NOMO-1 treated with DMSO at 0.1 percent for 48 hours (cell line): ENCODE measurements at regions not wholly inside any gene's neighbourhood (a gene's known extent, or its start where the extent isn't known, plus 50 kb on each side); places are given as distances from the start of the nearest gene placed in this dataset.

Experiments used
- DNase-seq: peaks from one replicate; lab custom pipeline; 2025; ENCODE audit not compliant: unreplicated experiment; lab: John Stamatoyannopoulos, UW

DNA sequence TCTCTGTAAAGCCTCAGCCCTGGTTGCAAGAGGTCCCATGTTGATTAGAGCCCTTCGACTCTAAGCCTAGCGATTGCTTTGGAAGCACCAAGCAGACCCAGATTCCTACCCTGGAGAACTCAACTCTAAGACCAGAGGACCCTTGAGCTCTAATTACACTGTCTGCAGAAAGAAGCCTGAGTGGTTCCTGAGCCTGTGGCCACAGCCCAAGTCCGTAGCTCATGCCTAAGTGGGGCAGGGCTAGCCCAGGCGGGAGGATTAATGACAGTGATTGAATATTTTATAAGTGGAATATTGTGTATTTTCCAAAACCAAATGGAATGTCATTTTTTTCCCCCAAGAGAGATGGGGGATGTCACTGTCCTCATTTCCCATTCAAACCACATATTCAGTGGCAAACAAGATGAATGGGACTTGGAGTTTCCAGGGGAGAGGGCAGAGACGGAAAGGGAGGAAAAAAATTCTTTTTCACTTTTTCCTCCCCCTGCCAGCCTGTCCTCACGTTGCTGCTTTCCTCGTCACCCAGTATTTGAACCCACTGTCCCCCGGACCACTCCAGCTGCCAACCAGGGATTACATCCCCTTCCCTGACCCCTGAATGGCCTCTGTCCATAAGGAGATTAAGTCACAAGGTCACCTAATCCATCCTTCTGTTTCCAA is 79.6 kb upstream of the CTTNBP2NL start:
- no peak for DNase-seq

DNA sequence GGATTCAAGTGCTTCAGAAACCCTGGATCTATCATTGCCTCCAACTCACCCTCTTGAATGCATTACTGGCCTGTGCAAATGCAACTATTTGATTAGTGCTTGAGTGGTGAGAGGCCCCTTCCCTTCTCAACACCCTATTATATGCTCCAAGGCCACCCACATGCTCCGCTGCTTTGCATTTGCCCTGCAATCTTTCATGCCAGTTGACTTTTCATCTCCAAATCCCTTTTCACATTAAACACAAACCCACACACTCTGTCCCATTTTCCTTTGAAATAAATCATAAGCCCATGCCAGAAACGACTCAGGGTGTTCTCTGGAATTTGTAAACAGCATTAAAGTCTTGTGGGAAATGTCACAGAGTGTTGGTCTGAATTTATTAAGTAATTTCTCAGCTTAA is 78.9 kb upstream of the CTTNBP2NL start:
- DNase-seq: no peak

DNA sequence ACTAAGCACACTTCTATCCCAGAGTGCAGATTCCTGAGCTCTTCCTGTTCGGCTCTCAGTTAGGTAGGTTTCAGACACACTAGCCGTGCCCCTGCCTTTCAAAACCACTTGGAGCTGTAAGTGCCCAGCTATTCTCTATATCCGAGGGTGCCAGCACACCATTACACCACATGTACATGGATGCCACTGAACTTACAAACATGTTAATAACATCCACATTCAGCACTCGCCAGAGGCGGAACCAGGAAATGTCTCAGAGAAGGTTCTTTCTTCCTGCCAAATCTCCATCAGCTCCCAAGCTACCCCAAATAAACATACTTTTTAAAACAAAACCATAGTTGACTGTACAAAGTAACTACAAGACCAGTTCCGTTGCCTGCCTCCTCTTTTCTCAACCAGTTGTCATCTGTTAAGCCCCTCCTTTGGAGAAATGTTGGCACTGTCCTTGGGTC is 78.4 kb upstream of the CTTNBP2NL start:
- no peak for DNase-seq

DNA sequence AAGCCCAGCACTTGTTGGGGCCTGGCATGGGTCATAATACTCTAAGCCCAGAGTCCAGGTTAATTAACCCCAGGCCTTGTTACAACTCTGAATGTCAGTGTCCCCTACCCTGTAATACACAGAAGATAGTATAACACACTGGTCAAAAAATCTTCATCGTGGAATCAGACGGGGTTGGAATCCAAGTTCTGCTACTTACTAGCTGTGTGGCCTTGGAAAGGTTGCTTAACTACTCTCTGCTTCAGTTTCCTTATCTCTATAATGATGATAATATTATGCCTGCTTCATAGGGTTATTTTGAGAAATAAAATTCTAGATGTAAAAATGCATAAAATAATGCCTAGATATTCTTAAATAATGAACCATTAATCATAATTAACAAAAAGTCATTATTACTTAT is 77.8 kb upstream of the CTTNBP2NL start:
- no peak for DNase-seq

DNA sequence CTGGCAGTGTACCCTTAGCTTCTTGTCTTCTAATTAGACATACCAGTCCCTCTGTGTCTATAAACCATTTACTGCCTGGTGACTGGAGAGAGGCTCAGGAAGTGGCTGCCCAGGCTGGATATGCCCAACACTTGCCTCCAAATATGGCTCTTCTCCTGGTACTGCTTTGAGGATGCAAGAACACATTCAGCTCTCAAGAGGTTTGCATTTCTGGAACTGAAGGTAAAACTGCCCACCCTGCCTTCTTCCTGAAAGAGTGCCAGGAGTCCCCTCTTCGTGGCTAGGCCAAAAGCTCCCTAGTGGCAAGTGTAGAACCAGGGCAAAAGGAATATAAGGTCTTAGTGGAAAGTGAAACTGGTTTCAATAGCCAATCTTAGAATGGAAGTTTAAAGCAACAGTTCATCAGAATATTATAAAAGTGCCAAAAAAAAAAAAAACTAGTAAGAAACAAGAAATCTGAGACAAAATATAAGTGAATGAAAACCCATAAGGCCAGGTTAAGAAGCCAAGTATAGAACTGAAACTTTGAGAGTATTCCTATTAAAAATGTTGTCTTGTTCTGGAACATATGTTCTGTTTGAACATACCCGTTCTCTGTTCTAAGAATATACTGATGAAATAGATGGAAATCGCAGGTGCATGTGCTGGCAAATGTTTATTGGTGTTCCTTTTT is 77.2 kb upstream of the CTTNBP2NL start:
- no peak for DNase-seq

DNA sequence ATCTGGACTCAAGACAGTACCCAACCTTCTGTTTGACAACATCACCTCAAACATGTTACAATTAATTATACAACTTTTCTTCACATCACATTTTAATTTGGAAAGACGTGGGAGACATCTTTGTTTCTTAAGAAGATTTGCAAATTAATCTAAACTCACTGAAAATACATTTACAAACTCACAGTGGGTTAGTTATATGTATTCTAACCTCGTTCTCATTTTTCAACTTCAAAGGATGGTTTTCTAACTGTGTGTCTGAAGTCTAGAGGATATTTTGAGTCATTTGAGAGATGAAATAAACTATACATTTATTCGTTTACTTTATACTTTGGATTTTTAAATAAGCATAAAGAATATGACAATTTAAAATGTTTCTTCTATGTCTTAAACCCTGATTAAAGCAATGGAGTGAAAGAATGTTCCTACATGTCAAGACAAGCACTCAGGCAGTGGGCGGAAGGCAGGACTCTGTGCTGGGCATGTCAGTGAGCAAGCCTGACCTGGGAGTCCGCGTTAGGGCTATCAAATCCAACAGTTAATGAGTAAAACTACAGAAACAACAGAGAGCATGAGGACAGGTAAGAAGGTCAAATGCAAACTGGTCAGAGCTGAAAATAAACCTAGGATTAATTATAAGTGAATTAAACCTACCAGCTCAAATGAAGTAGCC is 76.5 kb upstream of the CTTNBP2NL start:
- DNase-seq: no peak

DNA sequence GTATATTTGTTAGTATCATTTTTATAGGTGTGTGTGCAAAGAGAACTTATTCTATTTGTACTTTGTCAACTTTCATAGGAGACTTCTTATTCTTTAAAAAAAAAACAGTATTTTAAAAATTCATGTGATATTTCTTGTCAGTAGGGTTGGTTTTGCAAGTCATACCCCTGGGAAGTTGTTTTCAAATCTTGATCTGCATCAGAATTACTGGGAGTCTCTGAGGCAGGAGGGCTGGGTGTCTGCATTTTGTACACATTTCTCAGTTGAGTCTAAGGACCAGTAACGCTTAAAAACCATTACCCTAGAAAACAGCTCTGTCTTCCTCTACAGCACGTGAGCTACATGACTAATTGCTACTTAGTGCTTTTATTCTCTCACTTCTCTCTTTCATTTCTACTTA is 76.0 kb upstream of the CTTNBP2NL start:
- peak; percentile 7 for DNase-seq

DNA sequence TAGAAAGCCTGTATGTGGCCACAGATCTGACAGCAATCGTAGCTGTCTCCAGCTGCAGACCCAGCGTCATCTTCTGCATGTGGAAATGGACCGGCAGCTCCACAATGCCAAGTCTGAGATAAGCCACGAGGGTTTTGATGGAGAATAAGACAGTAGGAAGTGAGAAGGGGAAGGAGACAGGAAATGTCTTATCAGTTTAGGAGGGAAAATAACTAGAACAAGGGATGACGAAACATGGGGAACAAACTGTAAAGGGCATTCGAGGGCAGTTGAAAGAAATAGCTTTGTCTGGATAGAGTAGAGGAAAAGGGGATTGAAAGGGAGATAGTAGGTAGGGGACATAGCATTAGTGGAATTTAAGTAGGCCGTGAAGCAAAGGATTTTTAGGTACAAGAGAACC is 74.0 kb upstream of the CTTNBP2NL start:
- DNase-seq: no peak

DNA sequence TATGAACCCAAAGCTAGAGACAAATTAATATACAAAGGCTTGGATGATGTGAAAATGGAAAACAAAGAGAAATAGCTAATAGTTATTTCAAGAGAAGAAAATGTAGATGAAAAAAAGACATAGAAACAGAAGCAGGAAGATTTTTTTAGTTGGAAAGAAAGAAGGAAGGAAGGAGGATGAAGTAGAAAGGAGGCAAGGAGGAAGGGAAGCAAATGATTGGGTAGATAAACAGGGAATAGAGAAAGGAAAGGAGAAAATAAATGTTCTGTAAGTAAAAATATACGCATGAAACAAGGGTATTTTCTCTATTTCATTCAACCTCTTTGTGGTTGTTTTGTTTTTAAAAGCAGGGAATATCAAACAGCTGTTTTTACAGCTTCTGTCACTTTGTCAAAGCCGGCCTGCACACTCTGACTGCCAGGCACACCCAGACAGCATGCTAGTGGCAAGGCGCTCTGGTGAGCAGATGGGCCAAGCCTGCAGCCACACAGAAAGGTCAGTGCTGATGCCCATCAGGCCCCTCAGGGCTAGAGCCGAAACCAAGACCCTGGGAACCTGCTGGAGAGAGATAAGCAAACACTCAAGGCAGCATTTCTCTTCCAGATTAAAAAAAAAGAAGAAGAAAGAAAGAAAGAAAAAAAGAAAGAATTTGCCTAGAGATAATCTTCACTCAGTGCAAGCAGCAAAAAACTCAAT is 72.9 kb upstream of the CTTNBP2NL start:
- DNase-seq: no peak

DNA sequence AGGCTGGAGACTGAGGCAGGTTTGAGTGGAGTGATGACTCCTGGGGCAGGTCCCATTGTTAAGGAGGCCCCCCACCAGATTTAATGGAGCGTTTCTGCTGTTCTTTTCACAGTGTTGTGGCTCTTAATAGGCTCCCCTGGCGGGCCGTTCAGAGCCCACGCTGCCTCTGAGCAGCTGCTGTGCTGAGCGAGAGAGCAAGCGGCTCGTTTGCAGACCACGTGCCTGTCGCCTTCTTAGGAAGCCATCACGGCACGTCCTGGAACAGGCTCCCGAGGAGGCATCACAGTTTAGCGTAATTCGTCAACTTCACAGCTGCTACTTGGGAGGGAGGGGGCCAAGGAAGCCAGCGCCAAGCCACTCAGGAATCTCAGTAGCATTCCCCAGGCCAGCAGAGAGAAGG is 70.5 kb upstream of the CTTNBP2NL start:
- no peak for DNase-seq

DNA sequence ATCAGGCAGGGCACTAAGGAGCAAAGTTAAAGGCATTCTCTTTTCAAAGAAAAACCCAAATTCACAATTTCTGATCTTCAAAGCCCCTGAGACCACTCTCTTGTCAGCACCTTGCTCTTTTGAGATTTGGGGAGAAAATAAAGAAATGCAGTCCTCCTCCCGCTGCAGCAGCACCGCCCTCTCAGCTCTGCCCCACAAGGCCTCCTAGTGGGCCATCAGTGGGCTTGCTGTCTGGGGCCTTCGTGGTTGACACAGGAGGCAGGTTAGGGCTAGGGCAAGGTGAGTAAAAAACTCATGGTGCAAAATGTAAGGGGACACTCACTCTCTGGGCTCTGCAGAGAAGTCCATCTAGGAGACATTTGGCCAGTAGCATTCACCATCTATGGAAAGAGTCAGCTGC is 67.4 kb upstream of the CTTNBP2NL start:
- no peak for DNase-seq

DNA sequence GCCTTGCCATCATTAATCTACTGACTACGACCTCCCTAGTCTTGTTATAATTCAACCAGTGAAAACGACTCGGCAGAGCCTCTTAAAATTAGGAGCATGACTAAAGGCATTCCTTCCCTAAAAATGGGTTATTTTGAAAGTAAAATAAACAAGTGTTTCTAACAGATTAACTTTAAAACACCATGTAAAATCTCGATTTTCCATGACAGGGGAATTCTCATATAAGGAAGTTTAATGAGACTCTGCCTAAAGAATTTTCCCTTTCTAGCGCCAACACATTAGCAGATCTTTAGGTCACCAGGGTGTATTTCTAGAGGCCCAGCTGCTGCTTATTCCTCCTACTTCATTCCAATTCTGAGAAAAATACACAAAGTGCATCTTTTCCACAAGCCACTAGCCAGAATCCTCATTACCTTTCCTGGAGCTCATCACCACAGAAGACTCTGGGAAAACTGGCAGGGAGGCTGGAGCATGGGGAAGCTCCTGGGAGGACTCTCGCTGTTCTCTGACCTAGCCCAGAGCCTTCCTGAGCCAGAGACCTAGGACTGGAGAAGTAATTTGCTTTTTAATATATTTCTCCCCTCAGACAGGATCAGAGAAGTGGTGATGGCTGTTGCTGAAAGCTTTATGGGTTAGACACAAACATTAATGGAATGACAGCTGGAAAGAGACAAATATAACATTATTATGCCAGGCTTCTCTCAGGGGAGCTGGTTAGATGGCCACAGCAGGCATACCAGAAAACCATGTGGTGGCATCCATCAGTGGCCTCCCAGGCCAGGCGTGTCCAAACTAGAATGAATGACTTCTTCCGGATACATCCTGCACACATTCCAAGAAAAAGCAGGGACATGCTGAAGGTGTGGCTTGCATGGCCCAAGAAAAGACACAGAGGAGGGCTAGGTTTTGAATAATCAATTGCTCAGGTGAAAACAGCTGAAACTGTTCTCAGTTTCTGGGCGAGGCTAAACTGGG is 63.6 kb upstream of the CTTNBP2NL start:
- DNase-seq: no peak

DNA sequence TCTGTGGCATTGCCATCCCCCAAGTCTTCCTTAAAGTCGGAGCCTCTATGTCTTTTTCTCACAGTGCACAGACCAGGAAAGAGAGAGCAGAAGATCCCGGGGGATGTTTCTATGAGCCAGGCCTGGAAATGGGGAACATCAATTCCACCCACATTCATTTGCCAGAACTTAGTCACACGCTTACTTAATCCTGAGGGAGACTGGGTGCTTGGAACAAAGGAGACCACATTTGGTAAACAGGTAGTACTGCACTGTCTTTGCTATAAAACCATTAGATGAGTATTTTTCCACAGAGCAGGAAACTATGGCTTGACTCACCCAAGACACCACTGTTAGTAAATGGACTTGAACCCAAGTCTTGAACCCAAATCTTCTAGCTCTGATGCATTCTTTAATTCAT is 60.7 kb upstream of the CTTNBP2NL start:
- no peak for DNase-seq

DNA sequence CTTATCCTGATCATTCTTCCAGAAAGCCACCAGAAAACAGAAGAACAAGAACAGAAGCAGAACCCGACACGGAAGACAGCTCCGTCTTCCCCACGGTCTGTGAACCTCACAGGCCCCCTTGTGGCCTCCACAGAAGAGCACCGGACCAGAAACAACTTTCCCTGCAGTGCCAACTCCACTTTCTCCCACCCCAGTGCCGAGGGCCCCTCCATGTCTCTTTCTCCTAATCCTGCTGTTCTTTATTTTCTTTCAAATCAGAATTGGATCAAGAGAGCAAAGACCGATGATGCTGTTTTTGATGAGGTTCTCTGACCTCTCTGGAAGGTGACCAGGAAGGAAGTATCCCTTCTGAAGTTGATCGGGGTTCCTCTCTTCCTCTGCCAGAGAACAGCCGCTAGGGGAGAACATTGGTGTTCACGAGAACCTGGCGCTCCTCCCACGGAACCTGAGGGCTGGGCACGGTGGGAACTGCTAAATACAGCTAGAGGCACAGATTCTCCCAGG is 58.9 kb upstream of the CTTNBP2NL start:
- DNase-seq: peak; percentile 54

DNA sequence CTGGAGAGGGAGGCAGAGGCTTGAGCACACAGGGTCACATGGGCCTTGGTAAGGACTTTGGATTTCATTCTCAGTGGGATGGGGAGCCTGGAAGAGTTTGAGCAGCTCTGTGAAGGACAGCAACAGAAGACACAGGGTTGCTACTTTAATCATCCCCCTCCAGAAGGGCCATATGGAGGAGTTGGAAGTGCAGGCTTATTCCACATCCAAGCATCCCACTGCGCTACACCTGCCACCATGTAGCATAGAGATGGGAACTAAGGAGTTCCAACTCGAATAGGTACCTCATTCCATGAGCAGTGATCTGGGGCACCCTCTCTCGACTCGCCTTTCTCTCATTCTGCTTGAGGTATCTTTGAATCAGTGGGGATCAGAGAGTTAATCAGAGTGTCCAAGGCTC is 54.0 kb upstream of the CTTNBP2NL start:
- no peak for DNase-seq

DNA sequence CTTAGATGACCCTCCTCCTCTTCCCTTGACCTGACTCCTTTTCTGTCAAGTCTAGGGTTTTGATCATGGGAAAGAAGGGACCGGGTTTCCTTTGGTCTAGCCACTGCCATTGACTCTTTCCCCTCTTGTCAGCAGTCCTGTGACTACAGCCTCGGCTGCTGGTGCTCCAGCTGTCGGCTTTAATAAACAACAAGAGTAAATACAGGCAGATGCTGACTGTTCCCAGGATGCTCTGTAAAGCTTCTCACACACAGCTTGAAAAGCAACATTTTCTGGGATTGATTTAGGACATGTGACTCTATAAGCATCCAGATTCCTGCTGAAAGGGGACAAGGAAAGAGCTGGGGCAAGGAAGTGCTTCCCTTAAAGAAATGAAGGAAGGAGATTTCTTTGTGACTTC is 53.5 kb upstream of the CTTNBP2NL start:
- no peak for DNase-seq

DNA sequence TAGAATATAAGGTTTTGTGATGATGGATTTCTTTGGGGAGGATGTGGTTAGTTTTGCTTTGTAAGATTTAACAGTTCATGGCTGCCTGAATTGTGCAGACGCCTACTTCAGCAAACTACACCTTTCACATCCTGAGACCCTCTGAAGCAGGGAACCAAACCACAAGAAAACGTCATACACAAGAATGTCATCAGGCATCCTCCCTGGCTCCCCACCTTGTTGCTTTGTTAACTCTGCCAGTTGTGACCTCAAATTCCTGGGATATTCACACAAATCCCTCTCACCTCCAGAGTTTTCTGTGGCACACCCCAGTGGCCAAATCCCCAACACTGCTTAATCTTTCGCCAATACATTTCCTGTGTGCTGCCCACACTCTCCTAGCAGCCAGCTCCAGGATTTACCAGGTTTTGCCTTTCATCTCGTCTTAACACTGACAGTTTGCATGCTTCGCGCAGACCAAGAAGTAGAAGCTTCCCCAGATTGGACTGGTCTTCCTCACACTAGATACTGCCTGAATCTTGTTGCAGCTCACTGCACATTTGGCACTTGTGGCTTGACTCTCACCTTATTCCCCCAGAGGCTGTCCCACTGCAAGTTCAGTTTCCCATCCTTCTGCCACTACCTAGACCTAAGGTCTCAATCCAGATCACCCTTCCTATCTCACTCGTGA is 51.1 kb upstream of the CTTNBP2NL start:
- DNase-seq: no peak
